DMS53 treated with DMSO at 0.1 percent for 48 hours (cell line): ENCODE measurements at regions not wholly inside any gene's neighbourhood (a gene's known extent, or its start where the extent isn't known, plus 50 kb on each side); places are given as distances from the start of the nearest gene placed in this dataset.

ENCODE experiments used
- DNase-seq: peaks from one replicate; lab custom pipeline; 2025; ENCODE audit not compliant: unreplicated experiment; lab: John Stamatoyannopoulos, UW

GRCh38 chr2:147792966-147793617, 51.7 kb upstream of the ACVR2A start:
- no peak for DNase-seq

GRCh38 chr2:147790580-147790979, 54.2 kb upstream of the ACVR2A start:
- no peak for DNase-seq

- DNase-seq, result no peak
These were observed 55.1 kb upstream of the ACVR2A start for GRCh38 chr2:147789720-147790119.

- no peak for DNase-seq
These were observed 55.5 kb upstream of the ACVR2A start for GRCh38 chr2:147789287-147789686.

GRCh38 chr2:147782141-147782930, 62.5 kb upstream of the ACVR2A start:
- DNase-seq, result no peak

GRCh38 chr2:147779440-147779839, 65.4 kb upstream of the ACVR2A start:
- DNase-seq, result no peak

GRCh38 chr2:147777394-147777793, 67.4 kb upstream of the ACVR2A start:
- no peak for DNase-seq

GRCh38 chr2:147774805-147775204, 70.0 kb upstream of the ACVR2A start:
- no peak for DNase-seq

- DNase-seq, result no peak
These were observed 71.3 kb upstream of the ACVR2A start for GRCh38 chr2:147773479-147773878.

- no peak for DNase-seq
These were observed 72.0 kb upstream of the ACVR2A start for GRCh38 chr2:147772781-147773180.

GRCh38 chr2:147763861-147764260, 81.0 kb upstream of the ACVR2A start:
- DNase-seq, result no peak

GRCh38 chr2:147760984-147761383, 83.8 kb upstream of the ACVR2A start:
- DNase-seq, result no peak

GRCh38 chr2:147759536-147759935, 85.3 kb upstream of the ACVR2A start:
- DNase-seq, result no peak

GRCh38 chr2:147758821-147759220, 86.0 kb upstream of the ACVR2A start:
- no peak for DNase-seq

- no peak for DNase-seq
These were observed 88.8 kb upstream of the ACVR2A start for GRCh38 chr2:147756069-147756468.

GRCh38 chr2:147740211-147740927, 104.5 kb upstream of the ACVR2A start:
- no peak for DNase-seq

- DNase-seq, result no peak
These were observed 105.3 kb upstream of the ACVR2A start for GRCh38 chr2:147739508-147739907.

GRCh38 chr2:147718831-147719230, 126.0 kb upstream of the ACVR2A start:
- no peak for DNase-seq

- no peak for DNase-seq
These were observed 127.9 kb upstream of the ACVR2A start for GRCh38 chr2:147716906-147717305.

- DNase-seq, result no peak
These were observed 129.0 kb upstream of the ACVR2A start for GRCh38 chr2:147715807-147716206.

GRCh38 chr2:147714582-147714981, 130.2 kb upstream of the ACVR2A start:
- no peak for DNase-seq

- DNase-seq, result no peak
These were observed 131.5 kb upstream of the ACVR2A start for GRCh38 chr2:147713349-147713748.
